GM18507 (cell line): ENCODE measurements at regions not wholly inside any gene's neighbourhood (a gene's known extent, or its start where the extent isn't known, plus 50 kb on each side); places are given as distances from the start of the nearest gene placed in this dataset.

Experiments used
- DNase-seq: peaks from one replicate; pipeline ENCODE4 v3.0.0; 2011; ENCODE audit warnings: low read depth; ENCODE audit not compliant: insufficient read length; ENCODE audit errors: extremely low spot score
- FAIRE-seq: peaks from 2 replicates; lab custom pipeline; 2011; peaks lifted over from hg19 to GRCh38; lab: Jason Lieb, UNC

- no peak for FAIRE-seq
Observed at GRCh38 chr14:101110729-101111619, 207.5 kb upstream of the RTL1 start.

GRCh38 chr14:101111620-101112290 is 208.2 kb upstream of the RTL1 start:
- FAIRE-seq (no peak), DNase-seq (no peak)

More at GRCh38 chr14:101110729-101111619, 207.5 kb upstream of the RTL1 start:
- DNase-seq: no peak

- no peak for FAIRE-seq
- no peak for DNase-seq
Observed at GRCh38 chr14:101112351-101113107, 209.0 kb upstream of the RTL1 start.

GRCh38 chr14:101113108-101113612 is 209.6 kb upstream of the RTL1 start:
- no peak for DNase-seq
- no peak for FAIRE-seq

- FAIRE-seq (no peak), DNase-seq (no peak)
Observed at GRCh38 chr14:101113835-101114725, 210.6 kb upstream of the RTL1 start.

- DNase-seq (no peak), FAIRE-seq (no peak)
Observed at GRCh38 chr14:101114726-101115515, 211.4 kb upstream of the RTL1 start.

- DNase-seq (no peak), FAIRE-seq (no peak)
Observed at GRCh38 chr14:101115652-101116051, 212.1 kb upstream of the RTL1 start.

GRCh38 chr14:101116065-101116464 is 212.5 kb upstream of the RTL1 start:
- no peak for FAIRE-seq
- no peak for DNase-seq

- FAIRE-seq (no peak), DNase-seq (no peak)
Observed at GRCh38 chr14:101116486-101117130, 213.1 kb upstream of the RTL1 start.

- DNase-seq (no peak), FAIRE-seq (no peak)
Observed at GRCh38 chr14:101117543-101117942, 214.0 kb upstream of the RTL1 start.

- DNase-seq (no peak), FAIRE-seq (no peak)
Observed at GRCh38 chr14:101118233-101118632, 214.7 kb upstream of the RTL1 start.

- DNase-seq (no peak), FAIRE-seq (no peak)
Observed at GRCh38 chr14:101118746-101119591, 215.4 kb upstream of the RTL1 start.

GRCh38 chr14:101119830-101120571 is 216.5 kb upstream of the RTL1 start:
- FAIRE-seq (no peak), DNase-seq (no peak)

- DNase-seq: no peak
- FAIRE-seq: no peak
Observed at GRCh38 chr14:101120641-101121507, 217.4 kb upstream of the RTL1 start.

GRCh38 chr14:101121508-101122139 is 218.1 kb upstream of the RTL1 start:
- no peak for FAIRE-seq
- DNase-seq: no peak
